Activated T-helper 9 cell treated with anti-CD3 and anti-CD28 coated beads, Interleukin-2, amount 50 U/mL, for 16 hours (primary cell): ENCODE measurements at regions not wholly inside any gene's neighbourhood (a gene's known extent, or its start where the extent isn't known, plus 50 kb on each side); places are given as distances from the start of the nearest gene placed in this dataset.
"Not testable (repeated sequence)": the region's sequence is repeated elsewhere in the genome, so short reads cannot be mapped to it uniquely, and the experiment has no call there.

Experiments
- DNase-seq: peaks from one replicate; pipeline ENCODE4 v3.0.0-alpha.2; 2020; ENCODE audit warnings: low read depth

GRCh38 chr7:65621580-65622201, 248.0 kb downstream of the ZNF92 start:
- DNase-seq: not testable (repeated sequence)

GRCh38 chr7:65631236-65631635, 241.6 kb upstream of the VKORC1L1 start:
- DNase-seq: not testable (repeated sequence)

- DNase-seq: not testable (repeated sequence)
These were observed 239.1 kb upstream of the VKORC1L1 start for GRCh38 chr7:65633587-65634404.

GRCh38 chr7:65638918-65639317, 234.0 kb upstream of the VKORC1L1 start:
- DNase-seq: not testable (repeated sequence)

GRCh38 chr7:65639717-65640116, 233.2 kb upstream of the VKORC1L1 start:
- not testable (repeated sequence) for DNase-seq

- not testable (repeated sequence) for DNase-seq
These were observed 229.4 kb upstream of the VKORC1L1 start for GRCh38 chr7:65643498-65643897.

- not testable (repeated sequence) for DNase-seq
These were observed 225.5 kb upstream of the VKORC1L1 start for GRCh38 chr7:65647153-65647964.

- not testable (repeated sequence) for DNase-seq
These were observed 221.7 kb upstream of the VKORC1L1 start for GRCh38 chr7:65651174-65651573.

GRCh38 chr7:65651826-65652592, 220.9 kb upstream of the VKORC1L1 start:
- DNase-seq: not testable (repeated sequence)

GRCh38 chr7:65652669-65653068, 220.2 kb upstream of the VKORC1L1 start:
- not testable (repeated sequence) for DNase-seq

- not testable (repeated sequence) for DNase-seq
These were observed 216.2 kb upstream of the VKORC1L1 start for GRCh38 chr7:65656494-65657188.

- not testable (repeated sequence) for DNase-seq
These were observed 189.5 kb upstream of the VKORC1L1 start for GRCh38 chr7:65683362-65683761.

- DNase-seq: not testable (repeated sequence)
These were observed 173.7 kb upstream of the VKORC1L1 start for GRCh38 chr7:65699026-65699714.

- DNase-seq: not testable (repeated sequence)
These were observed 173.0 kb upstream of the VKORC1L1 start for GRCh38 chr7:65699715-65700356.

GRCh38 chr7:65719123-65719798, 153.6 kb upstream of the VKORC1L1 start:
- not testable (repeated sequence) for DNase-seq

GRCh38 chr7:65722361-65722792, 150.5 kb upstream of the VKORC1L1 start:
- DNase-seq: peak; percentile 47

GRCh38 chr7:65727182-65727581, 145.7 kb upstream of the VKORC1L1 start:
- not testable (repeated sequence) for DNase-seq

- no peak for DNase-seq
These were observed 141.7 kb upstream of the VKORC1L1 start for GRCh38 chr7:65731129-65731528.

GRCh38 chr7:65731562-65732035, 141.3 kb upstream of the VKORC1L1 start:
- no peak for DNase-seq
